Keratinocyte (primary cell): ENCODE measurements at regions not wholly inside any gene's neighbourhood (a gene's known extent, or its start where the extent isn't known, plus 50 kb on each side); places are given as distances from the start of the nearest gene placed in this dataset.
A peak's percentile ranks its signal among the peaks of the same experiment; 100 is the strongest.

ENCODE experiments used
- DNase-seq: peaks from one replicate; pipeline ENCODE4 v3.0.0-alpha.2; 2011; ENCODE audit warnings: low read depth, missing footprints, low spot score
- FAIRE-seq: peaks from 2 replicates; lab custom pipeline; 2011; peaks lifted over from hg19 to GRCh38; lab: Jason Lieb, UNC
- H2AFZ ChIP-seq: 2 replicates; pipeline ENCODE4 v1.6.0; 2012; ENCODE audit warnings: low read length, control low read depth, inconsistent platforms; ENCODE audit not compliant: control insufficient read depth
- H3K27ac ChIP-seq: 2 replicates; pipeline ENCODE4 v1.5.1; 2011; ENCODE audit warnings: low read length; ENCODE audit not compliant: control insufficient read depth, insufficient read depth
- H3K27me3 ChIP-seq: 3 replicates; pipeline ENCODE4 v1.6.0; 2011; ENCODE audit warnings: low read length; ENCODE audit not compliant: control insufficient read depth, insufficient read depth; ENCODE audit errors: extremely low read depth
- H3K36me3 ChIP-seq, 2 experiments: 2 replicates in 1 of 2; 3 replicates in 1 of 2; pipeline ENCODE4 v1.5.1; 2011; ENCODE audit warnings: low read length in 2 of 2, mild to moderate bottlenecking in 1 of 2; ENCODE audit not compliant: control insufficient read depth in 2 of 2, insufficient read depth in 2 of 2; ENCODE audit errors: extremely low read depth in 1 of 2
- H3K4me1 ChIP-seq: 3 replicates; pipeline ENCODE4 v1.5.1; 2011; ENCODE audit warnings: low read length; ENCODE audit not compliant: control insufficient read depth, insufficient read depth; ENCODE audit errors: extremely low read depth
- H3K4me2 ChIP-seq: 3 replicates; pipeline ENCODE4 v1.6.0; 2011; ENCODE audit warnings: low read depth, low read length; ENCODE audit not compliant: control insufficient read depth, insufficient read depth; ENCODE audit errors: extremely low read depth
- H3K4me3 ChIP-seq, 3 experiments: fragments of 200-600 bp in 1 of 3; sonication (generic) in 1 of 3; 2 replicates in 2 of 3; 3 replicates in 1 of 3; pipeline ENCODE4 v1.5.1; 2011 to 2016; ENCODE audit warnings: low read length in 3 of 3, mild to moderate bottlenecking in 3 of 3, control low read depth in 2 of 3, inconsistent platforms in 1 of 3, low read depth in 1 of 3, mixed read lengths in 1 of 3, mixed run types in 1 of 3, moderate library complexity in 1 of 3; ENCODE audit not compliant: control insufficient read depth in 2 of 3, insufficient read depth in 2 of 3; ENCODE audit errors: extremely low read depth in 1 of 3
- H3K79me2 ChIP-seq: 2 replicates; pipeline ENCODE4 v1.6.0; 2012; ENCODE audit warnings: low read length; ENCODE audit not compliant: control insufficient read depth, insufficient read depth
- H3K9ac ChIP-seq: 3 replicates; pipeline ENCODE4 v1.6.0; 2011; ENCODE audit warnings: low read length; ENCODE audit not compliant: control insufficient read depth, insufficient read depth; ENCODE audit errors: extremely low read depth
- H3K9me1 ChIP-seq: 3 replicates; pipeline ENCODE4 v1.6.0; 2011; ENCODE audit warnings: low read length; ENCODE audit not compliant: control insufficient read depth, insufficient read depth; ENCODE audit errors: extremely low read depth
- H3K9me3 ChIP-seq: 2 replicates; pipeline ENCODE4 v1.5.1; 2012; ENCODE audit warnings: low read depth, low read length; ENCODE audit not compliant: control insufficient read depth
- H4K20me1 ChIP-seq: 3 replicates; pipeline ENCODE4 v1.6.0; 2011; ENCODE audit warnings: low read length; ENCODE audit not compliant: control insufficient read depth, insufficient read depth; ENCODE audit errors: extremely low read depth
- CTCF ChIP-seq, 3 experiments: IDR thresholded peaks in 1 of 3; conservative IDR thresholded peaks in 1 of 3; optimal IDR thresholded peaks in 1 of 3; 2 replicates in 2 of 3; 3 replicates in 1 of 3; pipeline versions ENCODE3 to v1.5.1; 2011; ENCODE audit warnings: low read length in 3 of 3, mild to moderate bottlenecking in 3 of 3, moderate library complexity in 2 of 3, control low read depth in 1 of 3, inconsistent platforms in 1 of 3; ENCODE audit not compliant: insufficient read depth in 2 of 3; ENCODE audit errors: extremely low read depth in 1 of 3
- EZH2 ChIP-seq: IDR thresholded peaks from one replicate; pipeline ENCODE4 v1.6.1; 2012; ENCODE audit warnings: inconsistent platforms, mild to moderate bottlenecking, low read length, moderate library complexity
- dilution Hi-C: fragments of 300-500 bp; cut with MboI; formaldehyde crosslinking; loops from one replicate; pipeline ENCODE4 v1.7.0; 2020; ENCODE audit warnings: low sequenced_read_pairs; ENCODE audit not compliant: extremely low pct_ligation_motif_present

DNA sequence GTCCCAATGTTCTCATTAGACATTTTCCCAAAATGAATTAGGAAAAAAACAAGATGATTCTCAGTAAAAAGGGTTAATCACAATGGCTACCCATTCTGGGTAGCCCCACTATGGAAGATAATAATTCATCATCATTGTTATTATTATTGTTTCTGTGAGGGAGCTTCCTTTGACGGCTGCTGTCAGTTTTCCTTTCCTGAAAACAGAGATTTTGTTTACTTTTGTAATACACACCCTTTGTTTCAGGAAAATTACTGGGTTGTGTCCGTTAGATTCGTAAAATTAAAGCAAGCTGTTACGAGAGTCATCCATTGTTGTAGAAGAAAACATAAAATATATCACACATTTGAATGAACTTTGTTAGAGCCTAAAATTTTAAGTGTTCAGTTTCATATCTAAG is 192.9 kb upstream of the ANKRD50 start:
- Histone ChIP-seq H4K20me1 (no peaks in the 10 kb centered on the region), H3K4me1 (peaks cover 17% of the 10 kb centered on the region), H3K36me3 (no peaks in the 10 kb centered on the region), H3K4me3 (no peak overlapping the region), H3K4me2 (no peak overlapping the region), H3K9ac (no peak overlapping the region), H3K9me3 (no peaks in the 10 kb centered on the region), H3K27ac (no peak overlapping the region), H3K27me3 (no peaks in the 10 kb centered on the region), H3K79me2 (no peaks in the 10 kb centered on the region), H2AFZ (no peak overlapping the region), H3K9me1 (no peaks in the 10 kb centered on the region)
- DNase-seq: no peak
- no peak for FAIRE-seq
- TF ChIP-seq CTCF (optimal IDR thresholded peaks at IDR 0.05 in 1 of 3, IDR thresholded peaks at IDR 0.05 in 1 of 3, conservative IDR thresholded peaks at IDR 0.05 in 1 of 3; ENCODE audit: extremely low read depth in 1 of 3, insufficient read depth in 2 of 3, low read length in 3 of 3): no peak
- no peak for TF ChIP-seq EZH2
- dilution Hi-C loops: no loop called here

GRCh38 chr4:124904723-124905388 is 192.3 kb upstream of the ANKRD50 start:
- no peaks in the 10 kb centered on the region for H3K9me1 ChIP-seq
- H3K4me1 ChIP-seq: peaks cover 20% of the 10 kb centered on the region
- DNase-seq: no peak
- FAIRE-seq: no peak
- no peak overlapping the region for H3K4me3 ChIP-seq
- no peaks in the 10 kb centered on the region for H3K79me2 ChIP-seq
- H3K9me3 ChIP-seq: no peaks in the 10 kb centered on the region
- H3K36me3 ChIP-seq: no peaks in the 10 kb centered on the region
- H3K27me3 ChIP-seq: no peaks in the 10 kb centered on the region
- peak overlapping the region; percentile 78 for H2AFZ ChIP-seq
- H3K9ac ChIP-seq: no peak overlapping the region
- H3K27ac ChIP-seq: no peak overlapping the region
- no peaks in the 10 kb centered on the region for H4K20me1 ChIP-seq
- TF ChIP-seq CTCF (optimal IDR thresholded peaks at IDR 0.05 in 1 of 3, IDR thresholded peaks at IDR 0.05 in 1 of 3, conservative IDR thresholded peaks at IDR 0.05 in 1 of 3; ENCODE audit: extremely low read depth in 1 of 3, insufficient read depth in 2 of 3, low read length in 3 of 3) (no peak), EZH2 (no peak)
- dilution Hi-C loops: no loop called here
- H3K4me2 ChIP-seq: peak overlapping the region; percentile 76
